GM12878 (cell line): ENCODE measurements at regions not wholly inside any gene's neighbourhood (a gene's known extent, or its start where the extent isn't known, plus 50 kb on each side); places are given as distances from the start of the nearest gene placed in this dataset.

Experiments
- ATAC-seq: fragments of 200-7000 bp; cut with Tn5 transposase; 3 replicates; pipeline ENCODE4 v1.9.1; 2020; ENCODE audit warnings: mild to moderate bottlenecking, moderate library complexity
- BruUV-seq: library from RNA; stranded (reverse); fragments of 400-500 nt; replicated peaks from 2 replicates; lab custom pipeline; 2021; lab: Mats Ljungman, UMichigan
- CTCF ChIA-PET: fragments of 300-600 bp; sonication (Branson Sonifier 250); formaldehyde crosslinking; extraction: SDS; loops from one replicate; lab custom pipeline; 2021; ENCODE audit warnings: inconsistent platforms; lab: Yijun Ruan, JAX
- POLR2A ChIA-PET: fragments of 350-600 bp; formaldehyde crosslinking; extraction: SDS; loops from one replicate; lab custom pipeline; 2021; ENCODE audit warnings: inconsistent platforms; lab: Charles Lee
- RAD21 ChIA-PET: fragments of 300-600 bp; sonication (Branson Sonifier 250); formaldehyde crosslinking; loops from one replicate; lab custom pipeline; 2023; ENCODE audit warnings: antibody characterized with exemption; ENCODE audit not compliant: unreplicated experiment; lab: Charles Lee
- SMC1A ChIA-PET: fragments of 300-600 bp; sonication (Branson Sonifier 250); formaldehyde crosslinking; loops from one replicate; lab custom pipeline; 2023; ENCODE audit not compliant: unreplicated experiment, uncharacterized antibody; lab: Charles Lee
- DNase-seq: peaks from one replicate; pipeline ENCODE4 v3.0.0-alpha.2; 2011; ENCODE audit warnings: low read depth, low spot score
- FAIRE-seq: peaks from 3 replicates; lab custom pipeline; 2011; peaks lifted over from hg19 to GRCh38; lab: Jason Lieb, UNC
- H2AFZ ChIP-seq: 2 replicates; pipeline ENCODE4 v1.6.0; 2011; ENCODE audit warnings: low read depth, low read length, control low read depth; ENCODE audit not compliant: control insufficient read depth
- H3K27ac ChIP-seq: 2 replicates; pipeline ENCODE4 v1.5.1; 2011; ENCODE audit warnings: control low read depth; ENCODE audit not compliant: control insufficient read depth, insufficient read depth
- H3K27me3 ChIP-seq, 2 experiments: replicated peaks in 1 of 2; 2 replicates each; pipeline versions ENCODE4 v1.6.0 to v1.6.1; 2011; ENCODE audit warnings: low read length in 1 of 2; ENCODE audit not compliant: control insufficient read depth in 2 of 2, insufficient read depth in 2 of 2
- H3K36me3 ChIP-seq, 2 experiments: 2 replicates each; pipeline ENCODE4 v1.5.1; 2011; ENCODE audit warnings: low read length in 1 of 2; ENCODE audit not compliant: control insufficient read depth in 2 of 2, insufficient read depth in 2 of 2
- H3K4me1 ChIP-seq: 2 replicates; pipeline ENCODE4 v1.6.1; 2011; ENCODE audit warnings: mild to moderate bottlenecking, low read length, moderate library complexity, mixed read lengths; ENCODE audit not compliant: control insufficient read depth, insufficient read depth
- H3K4me2 ChIP-seq: 2 replicates; pipeline ENCODE4 v1.6.0; 2011; ENCODE audit warnings: control low read depth; ENCODE audit not compliant: control insufficient read depth, insufficient read depth
- H3K4me3 ChIP-seq: fragments of 200-600 bp; sonication (generic); 2 replicates; pipeline ENCODE4 v1.5.1; 2016
- H3K79me2 ChIP-seq: 2 replicates; pipeline ENCODE4 v1.6.0; 2011; ENCODE audit warnings: low read length; ENCODE audit not compliant: control insufficient read depth, insufficient read depth
- H3K9ac ChIP-seq: 2 replicates; pipeline ENCODE4 v1.8.0; 2011; ENCODE audit warnings: low read length, control low read depth, mixed read lengths; ENCODE audit not compliant: control insufficient read depth, insufficient read depth
- H3K9me3 ChIP-seq: replicated peaks from 3 replicates; pipeline ENCODE4 v1.5.1; 2011; ENCODE audit warnings: mild to moderate bottlenecking, low read length; ENCODE audit not compliant: control insufficient read depth, insufficient read depth
- H4K20me1 ChIP-seq: 2 replicates; pipeline ENCODE4 v1.6.0; 2011; ENCODE audit not compliant: control insufficient read depth, insufficient read depth
- CUX1 ChIP-seq: IDR thresholded peaks from 2 replicates; pipeline ENCODE4 v1.6.1; 2012; ENCODE audit warnings: improper control_type of control experiment, low read depth, low read length; ENCODE audit not compliant: insufficient replicate concordance
- MEF2A ChIP-seq: IDR thresholded peaks from 2 replicates; pipeline ENCODE4 v1.6.1; 2011; ENCODE audit warnings: low read depth, mild to moderate bottlenecking, low read length, moderate library complexity; ENCODE audit not compliant: insufficient read depth
- PBX3 ChIP-seq: IDR thresholded peaks from 2 replicates; pipeline ENCODE4 v1.6.1; 2011; ENCODE audit warnings: mild to moderate bottlenecking, low read depth, low read length, moderate library complexity; ENCODE audit not compliant: insufficient replicate concordance
- RB1 ChIP-seq: fragments of 450-650 bp; formaldehyde crosslinking; IDR thresholded peaks from 2 replicates; pipeline ENCODE4 v1.6.1; 2017; ENCODE audit warnings: mild to moderate bottlenecking, borderline replicate concordance
- REST ChIP-seq: IDR thresholded peaks from 2 replicates; pipeline ENCODE4 v1.6.1; 2012; ENCODE audit warnings: mild to moderate bottlenecking, low read depth, low read length
- SUPT20H ChIP-seq: IDR thresholded peaks from 2 replicates; pipeline ENCODE4 v1.6.1; 2011; ENCODE audit warnings: low read depth, mild to moderate bottlenecking, low read length, moderate library complexity, borderline replicate concordance; ENCODE audit not compliant: control insufficient read depth
- USF1 ChIP-seq: IDR thresholded peaks from 2 replicates; pipeline ENCODE4 v1.6.1; 2011; ENCODE audit warnings: borderline replicate concordance, low read depth, mild to moderate bottlenecking, moderate library complexity, mixed read lengths, low read length; ENCODE audit not compliant: insufficient read depth; ENCODE audit errors: extremely low read length
- ZNF622 ChIP-seq: fragments of 450-650 bp; IDR thresholded peaks from 2 replicates; pipeline ENCODE4 v1.6.1; 2017; ENCODE audit warnings: mild to moderate bottlenecking, inconsistent platforms
- WGBS: methylation state at CpG from one replicate; pipeline ENCODE4 v1.1.6; 2016; ENCODE audit warnings: low lambda C conversion rate; ENCODE audit not compliant: insufficient replicate concordance, insufficient coverage; ENCODE audit errors: missing lambda C conversion rate; 5-methylcytosine and 5-hydroxymethylcytosine counted together
- in situ Hi-C: fragments of 300-500 bp; cut with MboI; formaldehyde crosslinking; loops from 9 replicates; pipeline ENCODE4 v1.14.3; 2018; ENCODE audit warnings: mixed read lengths
- intact Hi-C: fragments of 100-400 bp; cut with micrococcal nuclease; formaldehyde crosslinking; loops from one replicate; pipeline ENCODE4 v1.14.2; 2022; ENCODE audit not compliant: unreplicated experiment

- WGBS = 21% methylated on average over 3 of the region's 3 CpGs
- H3K27me3 ChIP-seq = no peaks in the 10 kb centered on the region
- H3K9me3 ChIP-seq = no peaks in the 10 kb centered on the region
- RAD21 ChIA-PET = interaction anchor here (0.6 to 1.3 kb wide), 3 partner anchors 157 to 224 kb away, joined by 3 to 4 read pairs (median 3); no protein-coding TSS in a partner anchor
- no peak overlapping the region for H3K4me3 ChIP-seq
- SMC1A ChIA-PET = interaction anchor here (0.7 to 2.3 kb wide), 4 partner anchors 72 to 237 kb away, joined by 3 to 5 read pairs (median 3); no protein-coding TSS in a partner anchor
- no peak overlapping the region for H3K4me2 ChIP-seq
- no peak overlapping the region for H3K27ac ChIP-seq
- in situ Hi-C loops (loop anchor here (5.0 kb wide), 1 partner anchor 225 kb away; no protein-coding TSS in a partner anchor), intact Hi-C loops (no loop called here)
- no peaks in the 10 kb centered on the region for H3K36me3 ChIP-seq
- no peak overlapping the region for H2AFZ ChIP-seq
- no TSS peak for BruUV-seq
- no peaks in the 10 kb centered on the region for H3K79me2 ChIP-seq
- FAIRE-seq (no peak), DNase-seq (no peak), ATAC-seq (no peak)
- CTCF ChIA-PET = interaction anchor here (1.6 kb wide), 1 partner anchor 238 kb away, joined by 5 read pairs; no protein-coding TSS in a partner anchor
- no peaks in the 10 kb centered on the region for H4K20me1 ChIP-seq
- H3K9ac ChIP-seq = no peak overlapping the region
- no peaks in the 10 kb centered on the region for H3K4me1 ChIP-seq
- POLR2A ChIA-PET = no interaction called here
- no peak for TF ChIP-seq ZNF622
- TF ChIP-seq MEF2A = no peak
- TF ChIP-seq PBX3 = no peak
- no peak for TF ChIP-seq SUPT20H
- no peak for TF ChIP-seq USF1
- no peak for TF ChIP-seq RB1
- no peak for TF ChIP-seq REST
- no peak for TF ChIP-seq CUX1
Observed at GRCh38 chrX:38991656-38992440, 190.6 kb downstream of the MID1IP1 start.
